Stimulated activated CD8-positive, alpha-beta memory T cell treated with anti-CD3 and anti-CD28 coated beads, Interleukin-7, amount 100 ng/mL, for 48 hours (primary cell): ENCODE measurements at regions not wholly inside any gene's neighbourhood (a gene's known extent, or its start where the extent isn't known, plus 50 kb on each side); places are given as distances from the start of the nearest gene placed in this dataset.
"Not testable (repeated sequence)": the region's sequence is repeated elsewhere in the genome, so short reads cannot be mapped to it uniquely, and the experiment has no call there.

ENCODE experiments used
- DNase-seq, 2 donors: peaks; one replicate each; pipeline ENCODE4 v3.0.0-alpha.2; 2020; ENCODE audit warnings: low read depth in 1 of 2; ENCODE audit errors: extremely low read depth in 1 of 2

DNA sequence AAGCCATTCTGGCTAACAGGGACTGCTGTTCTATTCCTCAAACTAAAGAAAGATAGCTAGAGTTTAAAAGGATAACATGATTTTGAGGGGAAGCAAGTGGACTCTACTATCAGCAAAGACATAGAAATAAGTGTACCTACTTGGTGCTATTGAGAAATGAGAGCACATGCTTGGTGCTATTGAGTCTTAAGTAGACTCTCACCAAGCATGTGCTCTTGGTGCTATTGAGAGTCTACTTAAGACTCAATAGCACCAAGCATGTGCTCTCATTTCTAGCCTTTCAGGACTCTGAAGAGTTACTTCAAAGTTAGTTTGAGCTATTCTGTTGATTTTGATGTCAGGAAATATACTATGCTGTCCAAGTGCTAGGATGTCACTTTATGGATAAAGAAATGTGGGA, 733.0 kb upstream of the ZWINT start:
- DNase-seq = no peak

- DNase-seq = no peak
Measured at GRCh38 chr10:57053530-57053929, 692.5 kb upstream of the ZWINT start.

DNA sequence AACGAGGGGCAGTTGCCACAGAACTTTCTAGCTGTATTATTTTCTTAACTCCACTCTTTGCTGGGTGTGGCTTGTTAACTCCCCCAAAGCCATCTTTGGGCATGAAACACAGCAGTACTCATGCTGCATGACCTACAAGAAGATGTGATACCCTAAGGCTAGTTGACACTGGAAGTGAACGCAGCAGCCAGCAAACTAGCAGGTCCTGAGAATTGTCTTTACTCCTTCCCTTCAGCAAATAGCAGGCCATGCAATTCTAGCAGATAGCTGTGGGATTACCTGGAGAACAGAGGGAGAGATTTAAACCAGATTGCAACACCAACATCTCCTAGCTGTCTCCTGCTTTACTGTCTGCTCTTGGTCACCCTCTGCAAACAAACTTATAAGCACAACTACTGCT, 688.0 kb upstream of the ZWINT start:
- no peak for DNase-seq

DNA sequence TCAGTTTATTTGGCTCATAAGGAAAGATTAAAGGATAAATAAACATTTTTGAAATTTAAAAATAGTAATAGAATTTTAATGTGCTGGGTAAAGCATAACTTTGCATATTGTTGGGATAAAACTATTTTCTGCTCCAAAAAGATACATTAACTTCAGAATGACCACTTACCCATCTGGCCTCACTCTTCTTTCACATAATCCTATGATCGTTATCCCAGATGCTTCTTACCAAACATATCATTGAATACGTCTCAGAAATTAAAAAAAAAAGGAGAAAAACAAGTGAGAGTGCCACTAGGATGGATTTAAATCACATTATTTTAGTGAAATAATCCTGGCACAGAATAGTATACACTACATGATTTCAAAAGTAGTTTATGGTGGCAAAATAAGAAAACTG, 677.5 kb upstream of the ZWINT start:
- DNase-seq = no peak

DNA sequence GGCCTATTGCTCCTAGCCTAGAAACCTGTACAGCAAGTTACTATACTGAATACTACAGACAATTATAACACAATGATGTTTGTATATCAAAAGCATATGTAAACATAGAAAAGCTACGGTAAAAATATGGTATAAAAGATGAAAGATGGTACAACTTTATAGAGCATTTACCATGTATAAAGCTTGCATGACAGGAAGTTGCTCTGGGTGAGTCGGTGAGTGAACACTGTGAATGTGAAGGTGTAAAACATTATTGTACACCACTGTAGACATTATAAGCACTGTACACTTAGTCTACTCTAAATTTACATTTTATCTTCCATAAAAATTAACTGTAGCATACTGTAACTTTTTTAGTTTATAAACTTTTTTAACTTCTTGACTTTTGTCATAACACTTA, 674.3 kb upstream of the ZWINT start:
- no peak for DNase-seq

GRCh38 chr10:57032301-57032700, 671.2 kb upstream of the ZWINT start:
- not testable (repeated sequence) for DNase-seq

- no peak for DNase-seq
Measured at GRCh38 chr10:57031346-57031745, 670.3 kb upstream of the ZWINT start.

- DNase-seq = no peak
Measured at GRCh38 chr10:57026307-57026706, 665.2 kb upstream of the ZWINT start.

DNA sequence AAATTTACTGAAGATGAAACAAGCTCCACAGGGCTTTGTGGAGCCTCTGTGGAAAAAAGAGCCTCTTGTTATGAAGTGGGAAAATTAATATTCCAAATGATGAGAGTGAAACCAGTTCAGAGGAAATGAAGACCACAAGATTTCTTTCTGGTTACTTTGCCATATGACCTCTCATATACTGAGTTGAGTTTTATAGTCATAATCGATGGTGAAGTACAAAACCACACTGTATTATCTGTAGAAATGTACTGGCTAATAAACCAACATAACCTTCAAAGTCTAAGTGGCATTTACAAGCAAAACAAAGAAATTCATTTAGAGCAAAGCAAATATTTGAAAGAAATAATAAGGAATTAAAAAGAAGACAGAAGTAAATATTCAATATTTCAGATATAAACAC, 662.6 kb upstream of the ZWINT start:
- no peak for DNase-seq

- DNase-seq = no peak
Measured at GRCh38 chr10:57018452-57018851, 657.4 kb upstream of the ZWINT start.

DNA sequence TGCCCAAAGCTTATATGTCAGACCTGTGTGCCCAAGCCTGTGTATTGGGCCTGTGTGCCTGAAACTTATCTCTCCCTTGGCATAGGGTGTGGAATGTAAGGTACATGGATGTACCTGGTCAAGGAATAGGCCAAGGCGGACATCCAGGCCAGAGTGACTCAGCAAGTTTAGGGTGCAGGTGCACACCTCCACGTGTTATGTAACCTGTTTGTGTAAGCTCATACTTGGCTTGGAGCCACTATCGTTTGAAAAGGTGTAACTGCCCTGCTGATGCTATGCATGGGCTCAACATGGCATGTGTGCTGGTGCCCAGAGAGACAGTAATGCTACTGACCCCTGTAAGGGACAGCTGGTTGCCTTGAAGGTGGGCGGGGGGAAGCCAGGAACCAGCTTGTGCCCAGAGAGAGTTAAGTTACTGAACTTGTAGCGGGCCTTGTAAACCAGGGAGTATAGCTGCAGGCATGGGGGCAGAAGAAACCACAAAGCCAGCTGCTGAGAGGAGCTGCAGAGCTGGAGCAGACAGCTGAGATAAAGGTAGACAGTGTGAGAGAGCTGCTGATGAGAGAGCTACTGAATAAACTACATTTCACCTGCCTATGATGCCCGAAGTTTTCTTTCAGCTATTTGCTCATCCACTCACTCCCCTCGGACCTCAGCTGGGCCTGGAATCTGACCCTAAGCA, 656.4 kb upstream of the ZWINT start:
- DNase-seq = no peak

DNA sequence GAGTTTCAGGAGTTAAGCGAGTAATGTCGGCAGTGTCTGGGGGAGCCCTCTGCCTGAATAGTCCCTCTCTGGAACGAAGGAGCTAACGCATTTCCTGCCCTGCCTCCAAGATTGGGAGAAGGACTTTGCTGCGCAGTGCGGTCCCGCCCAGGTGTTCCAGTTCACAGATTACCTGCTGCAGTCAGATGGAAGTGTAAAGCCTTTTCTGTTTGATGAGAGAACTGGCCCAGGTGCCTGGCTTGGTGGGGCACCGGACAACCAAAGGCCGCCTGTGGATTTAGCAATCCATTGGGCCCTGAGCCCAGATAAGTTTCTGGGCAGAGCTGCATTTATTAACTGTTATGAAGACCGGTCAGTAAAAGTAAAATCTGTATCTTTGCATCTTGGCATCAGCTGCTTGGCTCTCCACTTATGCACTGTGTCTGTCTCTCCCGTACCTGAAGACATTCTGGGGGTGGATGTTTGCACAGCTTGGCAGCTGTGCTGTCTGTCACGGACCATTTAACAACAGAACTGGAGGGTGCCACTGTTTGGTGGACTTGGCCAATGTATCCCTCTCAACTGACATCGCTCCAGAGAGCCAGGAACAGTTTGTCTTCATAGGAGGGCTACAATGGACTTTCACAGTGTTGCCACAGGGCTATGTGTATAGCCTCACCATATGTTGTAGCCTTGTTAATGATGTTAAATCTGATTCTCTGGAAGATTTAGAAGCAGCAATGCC, 654.7 kb upstream of the ZWINT start:
- DNase-seq = no peak

GRCh38 chr10:57015187-57015586, 654.1 kb upstream of the ZWINT start:
- DNase-seq = no peak

DNA sequence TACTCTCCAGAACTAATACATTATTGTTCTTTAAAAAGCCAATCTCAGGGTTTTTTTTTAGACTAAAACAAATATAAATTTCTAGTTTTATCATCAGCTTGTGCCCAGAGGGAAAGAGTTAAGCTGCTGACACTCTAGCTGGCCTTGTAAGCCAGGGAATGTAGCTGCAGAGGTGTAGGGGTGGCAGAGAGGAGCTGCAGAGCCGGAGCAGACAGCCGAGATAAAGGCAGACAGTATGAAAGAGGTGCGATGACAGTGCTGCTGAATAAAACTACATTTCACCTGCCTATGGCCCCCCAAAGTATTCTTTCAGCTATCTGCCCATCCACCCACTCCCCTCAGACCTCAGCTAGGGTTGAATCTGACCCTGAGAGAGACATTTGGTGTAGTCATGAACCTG, 653.7 kb upstream of the ZWINT start:
- no peak for DNase-seq

DNA sequence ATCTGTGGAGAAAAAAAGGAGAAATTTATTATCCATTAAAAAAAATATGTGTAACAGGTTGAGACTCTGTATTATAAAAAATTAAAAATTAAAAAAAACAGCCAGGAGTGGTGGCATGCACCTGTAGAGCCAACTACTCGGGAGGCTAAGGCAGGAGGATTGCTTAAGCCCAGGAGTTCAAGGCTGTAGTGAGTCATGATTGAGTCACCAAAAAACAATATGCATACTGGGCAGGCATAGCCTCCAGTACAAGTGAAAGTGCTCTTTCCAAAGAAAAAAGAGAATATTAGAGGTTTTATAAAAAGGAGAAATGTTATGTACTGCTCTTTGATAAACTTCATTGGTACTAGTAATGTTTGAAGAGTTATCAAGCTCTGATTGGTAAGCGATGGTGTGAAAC, 647.1 kb upstream of the ZWINT start:
- DNase-seq = no peak

DNA sequence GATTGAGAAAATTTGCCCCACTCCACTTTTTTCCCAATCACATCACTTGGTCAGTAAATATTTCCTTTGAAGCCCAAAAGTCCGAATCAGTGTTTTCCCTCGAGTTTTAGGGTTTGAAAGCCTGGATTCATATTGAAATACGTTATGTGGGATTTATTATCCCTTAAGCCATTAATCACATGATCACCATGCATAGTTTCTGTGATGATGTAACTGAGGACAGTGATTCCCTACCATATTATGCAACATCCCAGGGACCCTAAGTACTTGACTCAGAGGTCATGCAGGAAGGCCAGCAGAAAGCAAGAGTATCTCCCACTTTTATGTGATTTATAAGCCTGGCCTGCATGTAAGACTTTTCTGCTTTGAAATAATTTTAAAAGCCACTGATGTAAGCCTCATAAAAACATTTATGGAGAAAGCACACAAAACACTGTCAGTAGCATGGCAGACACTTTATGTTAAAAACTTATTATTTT, 630.6 kb upstream of the ZWINT start:
- no peak for DNase-seq

DNA sequence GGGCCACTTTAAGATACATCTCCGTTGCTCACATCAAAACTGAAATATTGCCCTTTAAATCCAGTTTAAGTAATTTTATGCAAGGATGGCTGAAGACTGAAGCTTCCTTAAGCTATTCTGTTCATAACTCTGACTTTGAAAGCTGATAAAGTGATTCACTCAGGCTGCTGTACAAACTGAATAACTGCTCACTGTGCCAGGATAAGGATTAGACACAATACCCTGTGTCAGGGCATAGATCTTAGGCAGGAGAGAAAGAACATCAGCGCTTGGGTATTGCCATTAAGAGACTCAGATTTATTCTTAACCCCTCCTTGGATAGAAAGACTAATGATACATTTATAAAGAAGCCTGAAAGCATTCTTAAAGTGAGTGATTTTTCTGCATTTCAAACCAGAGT, 614.5 kb upstream of the ZWINT start:
- DNase-seq = no peak

DNA sequence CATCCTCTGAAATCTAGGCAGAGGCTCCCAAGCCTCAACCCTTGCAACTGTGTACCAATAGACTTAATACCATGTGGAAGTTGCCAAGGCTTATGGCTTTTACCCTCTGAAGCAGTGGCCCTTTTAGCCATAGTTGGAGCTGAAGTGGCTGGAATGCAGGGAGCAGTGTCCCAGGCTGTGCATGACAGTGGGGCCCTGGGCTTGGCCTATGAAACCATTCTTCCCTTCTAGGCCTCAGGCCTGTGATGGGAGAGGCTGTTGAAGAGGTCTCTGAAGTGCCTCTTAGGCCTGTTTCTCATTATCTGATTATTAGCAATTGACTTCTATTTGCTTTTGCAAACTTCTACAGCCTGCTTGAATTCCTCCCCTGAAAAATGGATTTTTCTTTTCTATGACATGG, 612.7 kb upstream of the ZWINT start:
- no peak for DNase-seq

DNA sequence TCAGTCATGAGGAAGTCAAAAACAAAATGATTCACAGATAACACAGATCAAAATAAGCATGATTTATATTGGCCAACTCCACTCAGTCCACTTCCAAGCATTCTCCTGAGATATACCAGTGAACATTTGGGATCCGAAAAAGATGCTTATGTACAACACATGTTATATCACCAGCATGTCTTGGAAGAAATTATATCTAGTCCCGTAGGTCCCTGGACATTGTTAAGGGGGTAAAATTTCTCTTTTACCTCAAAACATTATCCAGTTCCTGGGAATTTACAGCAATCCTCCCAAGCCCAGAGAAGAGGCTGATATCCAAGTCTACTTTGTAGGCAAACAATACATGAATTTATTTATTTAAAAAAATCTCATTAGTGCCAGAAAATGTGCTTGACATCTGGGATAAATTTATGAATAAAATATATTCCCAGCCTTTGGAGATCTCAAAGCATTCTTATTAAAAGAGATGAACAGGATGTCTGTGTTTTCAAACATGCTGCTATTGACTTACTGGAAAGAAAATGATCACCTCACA, 582.2 kb upstream of the ZWINT start:
- no peak for DNase-seq

- no peak for DNase-seq
Measured at GRCh38 chr10:56934515-56934914, 573.5 kb upstream of the ZWINT start.

DNA sequence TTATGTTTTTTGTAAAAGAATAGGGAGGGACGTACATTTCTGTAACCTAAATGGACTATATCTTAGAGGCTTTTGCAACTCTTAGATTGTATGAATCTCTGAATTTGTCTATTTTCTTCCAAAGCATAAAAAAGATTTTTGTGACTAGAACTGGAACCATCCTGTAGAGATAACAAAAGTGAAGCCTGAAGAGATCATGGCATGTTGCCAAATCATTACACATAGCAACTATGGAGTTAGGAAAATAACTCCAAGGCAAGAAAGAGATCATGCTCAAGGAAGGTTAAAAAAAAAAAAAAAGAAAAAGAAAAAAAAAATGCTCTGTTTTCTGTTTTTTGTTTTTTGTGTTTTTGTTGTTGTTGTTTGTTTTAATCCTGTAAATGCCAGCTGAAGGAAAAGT, 567.7 kb upstream of the ZWINT start:
- DNase-seq = no peak

GRCh38 chr10:56927701-56928100, 566.6 kb upstream of the ZWINT start:
- DNase-seq = no peak
